ENCODE measurements at regions not wholly inside any gene's neighbourhood (a gene's known extent, or its start where the extent isn't known, plus 50 kb on each side); places are given as distances from the start of the nearest gene placed in this dataset.

- Mint-ChIP-seq H3K4me3 (no peak overlapping the region), H3K4me1 (peaks cover 18% of the 10 kb centered on the region), H3K9me3 (no peaks in the 10 kb centered on the region), H3K36me3 (no peaks in the 10 kb centered on the region), H3K27ac (no peak overlapping the region)
- no peak for ATAC-seq
- DNase-seq (ENCODE audit: low spot score in 2 of 2), result no peak
Measured at GRCh38 chr18:45165176-45165713, 450.0 kb upstream of the SLC14A2 start.

- H3K4me1 Mint-ChIP-seq, result peaks cover 19% of the 10 kb centered on the region
- H3K4me3 Mint-ChIP-seq, result no peak overlapping the region
- no peak overlapping the region for H3K27ac Mint-ChIP-seq
- ATAC-seq, result no peak
- H3K36me3 Mint-ChIP-seq, result no peaks in the 10 kb centered on the region
- no peak for DNase-seq (ENCODE audit: low spot score in 2 of 2)
- H3K9me3 Mint-ChIP-seq, result no peaks in the 10 kb centered on the region
Measured at GRCh38 chr18:45165871-45166270, 449.4 kb upstream of the SLC14A2 start.

- H3K9me3 Mint-ChIP-seq, result no peaks in the 10 kb centered on the region
- peaks cover 19% of the 10 kb centered on the region for H3K4me1 Mint-ChIP-seq
- ATAC-seq, result no peak
- H3K27ac Mint-ChIP-seq, result no peak overlapping the region
- no peak overlapping the region for H3K4me3 Mint-ChIP-seq
- H3K36me3 Mint-ChIP-seq, result no peaks in the 10 kb centered on the region
- no peak for DNase-seq (ENCODE audit: low spot score in 2 of 2)
Measured at GRCh38 chr18:45166341-45166835, 448.9 kb upstream of the SLC14A2 start.

GRCh38 chr18:45166836-45167551, 448.3 kb upstream of the SLC14A2 start:
- ATAC-seq, result peak; percentile 87
- no peaks in the 10 kb centered on the region for H3K36me3 Mint-ChIP-seq
- DNase-seq (ENCODE audit: low spot score in 2 of 2), result peak in 1 of 2 donors; percentile 62
- peaks cover 19% of the 10 kb centered on the region for H3K4me1 Mint-ChIP-seq
- no peak overlapping the region for H3K27ac Mint-ChIP-seq
- H3K9me3 Mint-ChIP-seq, result no peaks in the 10 kb centered on the region
- H3K4me3 Mint-ChIP-seq, result no peak overlapping the region

- Mint-ChIP-seq H3K9me3 (no peaks in the 10 kb centered on the region), H3K4me3 (no peak overlapping the region), H3K36me3 (no peaks in the 10 kb centered on the region), H3K27ac (peak overlapping the region; percentile 7), H3K4me1 (peaks cover 19% of the 10 kb centered on the region)
- ATAC-seq (peak; percentile 48), DNase-seq (ENCODE audit: low spot score in 2 of 2) (no peak)
Measured at GRCh38 chr18:45167631-45168280, 447.5 kb upstream of the SLC14A2 start.

- Mint-ChIP-seq H3K4me1 (peaks cover 22% of the 10 kb centered on the region), H3K9me3 (no peaks in the 10 kb centered on the region), H3K4me3 (no peak overlapping the region), H3K27ac (no peak overlapping the region), H3K36me3 (no peaks in the 10 kb centered on the region)
- DNase-seq (ENCODE audit: low spot score in 2 of 2), result no peak
- ATAC-seq, result no peak
Measured at GRCh38 chr18:45168866-45169600, 446.2 kb upstream of the SLC14A2 start.

GRCh38 chr18:45169610-45170009, 445.7 kb upstream of the SLC14A2 start:
- no peaks in the 10 kb centered on the region for H3K36me3 Mint-ChIP-seq
- no peaks in the 10 kb centered on the region for H3K9me3 Mint-ChIP-seq
- peak; percentile 60 for ATAC-seq
- DNase-seq (ENCODE audit: low spot score in 2 of 2), result no peak
- no peak overlapping the region for H3K4me3 Mint-ChIP-seq
- H3K27ac Mint-ChIP-seq, result peak overlapping the region; percentile 37
- peaks cover 24% of the 10 kb centered on the region for H3K4me1 Mint-ChIP-seq

- DNase-seq (ENCODE audit: low spot score in 2 of 2) (no peak), ATAC-seq (no peak)
- Mint-ChIP-seq H3K4me3 (no peak overlapping the region), H3K27ac (no peak overlapping the region), H3K9me3 (no peaks in the 10 kb centered on the region), H3K4me1 (peaks cover 21% of the 10 kb centered on the region), H3K36me3 (no peaks in the 10 kb centered on the region)
Measured at GRCh38 chr18:45171679-45172191, 443.5 kb upstream of the SLC14A2 start.

- no peaks in the 10 kb centered on the region for H3K36me3 Mint-ChIP-seq
- no peak for ATAC-seq
- no peak overlapping the region for H3K4me3 Mint-ChIP-seq
- no peak overlapping the region for H3K27ac Mint-ChIP-seq
- peaks cover 15% of the 10 kb centered on the region for H3K4me1 Mint-ChIP-seq
- DNase-seq (ENCODE audit: low spot score in 2 of 2), result no peak
- no peaks in the 10 kb centered on the region for H3K9me3 Mint-ChIP-seq
Measured at GRCh38 chr18:45173327-45173726, 441.9 kb upstream of the SLC14A2 start.

GRCh38 chr18:45173799-45174519, 441.3 kb upstream of the SLC14A2 start:
- peak; percentile 58 for ATAC-seq
- no peak overlapping the region for H3K27ac Mint-ChIP-seq
- H3K4me1 Mint-ChIP-seq, result peaks cover 15% of the 10 kb centered on the region

GRCh38 chr18:45174629-45175136, 440.6 kb upstream of the SLC14A2 start:
- ATAC-seq, result no peak
- H3K4me3 Mint-ChIP-seq, result no peak overlapping the region
- H3K27ac Mint-ChIP-seq, result no peak overlapping the region
- DNase-seq (ENCODE audit: low spot score in 2 of 2), result no peak
- no peaks in the 10 kb centered on the region for H3K9me3 Mint-ChIP-seq
- H3K4me1 Mint-ChIP-seq, result peaks cover 12% of the 10 kb centered on the region
- H3K36me3 Mint-ChIP-seq, result no peaks in the 10 kb centered on the region

More at GRCh38 chr18:45173799-45174519, 441.3 kb upstream of the SLC14A2 start:
- DNase-seq (ENCODE audit: low spot score in 2 of 2), result no peak
- no peaks in the 10 kb centered on the region for H3K36me3 Mint-ChIP-seq
- H3K9me3 Mint-ChIP-seq, result no peaks in the 10 kb centered on the region
- H3K4me3 Mint-ChIP-seq, result no peak overlapping the region

GRCh38 chr18:45175511-45175910, 439.8 kb upstream of the SLC14A2 start:
- ATAC-seq, result no peak
- no peak overlapping the region for H3K4me3 Mint-ChIP-seq
- no peak overlapping the region for H3K27ac Mint-ChIP-seq
- no peaks in the 10 kb centered on the region for H3K9me3 Mint-ChIP-seq
- no peaks in the 10 kb centered on the region for H3K36me3 Mint-ChIP-seq
- no peak for DNase-seq (ENCODE audit: low spot score in 2 of 2)
- H3K4me1 Mint-ChIP-seq, result peaks cover 6% of the 10 kb centered on the region

GRCh38 chr18:45186832-45187231, 428.4 kb upstream of the SLC14A2 start:
- H3K27ac Mint-ChIP-seq, result no peak overlapping the region

GRCh38 chr18:45191795-45192194, 423.5 kb upstream of the SLC14A2 start:
- DNase-seq (ENCODE audit: low spot score in 2 of 2), result no peak

More at GRCh38 chr18:45186832-45187231, 428.4 kb upstream of the SLC14A2 start:
- Mint-ChIP-seq H3K36me3 (no peaks in the 10 kb centered on the region), H3K4me3 (no peak overlapping the region), H3K4me1 (no peaks in the 10 kb centered on the region), H3K9me3 (no peaks in the 10 kb centered on the region)
- no peak for ATAC-seq
- no peak for DNase-seq (ENCODE audit: low spot score in 2 of 2)

More at GRCh38 chr18:45191795-45192194, 423.5 kb upstream of the SLC14A2 start:
- H3K27ac Mint-ChIP-seq, result no peak overlapping the region
- no peaks in the 10 kb centered on the region for H3K4me1 Mint-ChIP-seq
- H3K36me3 Mint-ChIP-seq, result no peaks in the 10 kb centered on the region
- no peaks in the 10 kb centered on the region for H3K9me3 Mint-ChIP-seq
- H3K4me3 Mint-ChIP-seq, result no peak overlapping the region
- ATAC-seq, result no peak
